OCI-LY3 (cell line): ENCODE measurements at regions not wholly inside any gene's neighbourhood (a gene's known extent, or its start where the extent isn't known, plus 50 kb on each side); places are given as distances from the start of the nearest gene placed in this dataset.

ENCODE experiments used
- EZH2phosphoT487 ChIP-seq: fragments of 200-600 bp; shearing (Covaris generic); IDR thresholded peaks from 2 replicates; pipeline ENCODE4 v1.6.1; 2018; ENCODE audit warnings: antibody characterized with exemption, mixed run types, low read depth
- TF ChIP-seq, protein P1 (sequence below): fragments of 200-600, 300-600 bp; sonication (generic); IDR thresholded peaks from 2 replicates; pipeline ENCODE4 v1.5.1; 2014; ENCODE audit warnings: antibody characterized with exemption, low read length, low read depth

GRCh38 chr3:44069276-44069675 is 172.4 kb upstream of the TOPAZ1 start:
- TF ChIP-seq, protein P1, sequence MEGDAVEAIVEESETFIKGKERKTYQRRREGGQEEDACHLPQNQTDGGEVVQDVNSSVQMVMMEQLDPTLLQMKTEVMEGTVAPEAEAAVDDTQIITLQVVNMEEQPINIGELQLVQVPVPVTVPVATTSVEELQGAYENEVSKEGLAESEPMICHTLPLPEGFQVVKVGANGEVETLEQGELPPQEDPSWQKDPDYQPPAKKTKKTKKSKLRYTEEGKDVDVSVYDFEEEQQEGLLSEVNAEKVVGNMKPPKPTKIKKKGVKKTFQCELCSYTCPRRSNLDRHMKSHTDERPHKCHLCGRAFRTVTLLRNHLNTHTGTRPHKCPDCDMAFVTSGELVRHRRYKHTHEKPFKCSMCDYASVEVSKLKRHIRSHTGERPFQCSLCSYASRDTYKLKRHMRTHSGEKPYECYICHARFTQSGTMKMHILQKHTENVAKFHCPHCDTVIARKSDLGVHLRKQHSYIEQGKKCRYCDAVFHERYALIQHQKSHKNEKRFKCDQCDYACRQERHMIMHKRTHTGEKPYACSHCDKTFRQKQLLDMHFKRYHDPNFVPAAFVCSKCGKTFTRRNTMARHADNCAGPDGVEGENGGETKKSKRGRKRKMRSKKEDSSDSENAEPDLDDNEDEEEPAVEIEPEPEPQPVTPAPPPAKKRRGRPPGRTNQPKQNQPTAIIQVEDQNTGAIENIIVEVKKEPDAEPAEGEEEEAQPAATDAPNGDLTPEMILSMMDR = no peak
- TF ChIP-seq EZH2phosphoT487 = no peak
